Thyroid gland (tissue), 4 donors: ENCODE measurements at regions not wholly inside any gene's neighbourhood (a gene's known extent, or its start where the extent isn't known, plus 50 kb on each side); places are given as distances from the start of the nearest gene placed in this dataset.

Experiments
- DNase-seq, 2 donors: peaks; one replicate each; pipeline ENCODE4 v3.0.0-alpha.2; 2019
- H3K27ac ChIP-seq, 3 donors: fragments of 200-600 bp; sonication (generic); 1 replicate in 2 of 3; 2 replicates in 1 of 3; pipeline ENCODE4 v1.5.1; 2016 to 2019; ENCODE audit warnings: mild to moderate bottlenecking in 1 of 3, moderate library complexity in 1 of 3
- H3K27me3 ChIP-seq: fragments of 200-600 bp; sonication (generic); one replicate; pipeline ENCODE4 v1.5.1; 2019
- H3K36me3 ChIP-seq, 2 donors: fragments of 200-600 bp; sonication (generic); one replicate each; pipeline ENCODE4 v1.5.1; 2016 to 2019
- H3K4me1 ChIP-seq, 2 donors: fragments of 200-600 bp; sonication (generic); one replicate each; pipeline ENCODE4 v1.5.1; 2017 to 2019
- H3K4me3 ChIP-seq, 3 donors: fragments of 200-600 bp; sonication (generic); replicated peaks in 1 of 3; 1 replicate in 2 of 3; 2 replicates in 1 of 3; pipeline ENCODE4 v1.5.1; 2016; ENCODE audit warnings: mild to moderate bottlenecking in 1 of 3
- H3K9me3 ChIP-seq: fragments of 200-600 bp; sonication (generic); one replicate; pipeline ENCODE4 v1.5.1; 2017
- CTCF ChIP-seq, 6 experiments: fragments of 200-600 bp in 3 of 6; fragments of 450-650 bp in 3 of 6; sonication (generic) in 3 of 6; IDR thresholded peaks; one replicate each; pipeline ENCODE4 v1.5.1; 2016 to 2019; ENCODE audit warnings: antibody characterized with exemption in 6 of 6, mild to moderate bottlenecking in 2 of 6, inconsistent platforms in 1 of 6, moderate library complexity in 1 of 6
- POLR2A ChIP-seq, 2 donors: fragments of 450-650 bp; IDR thresholded peaks; one replicate each; pipeline ENCODE4 v1.6.1; 2017; ENCODE audit warnings: antibody characterized with exemption in 2 of 2, mild to moderate bottlenecking in 2 of 2, moderate library complexity in 1 of 2
- WGBS, 2 donors: methylation state at CpG; one replicate each; pipeline ENCODE4 v1.1.5; 2017; 5-methylcytosine and 5-hydroxymethylcytosine counted together
- intact Hi-C: fragments of 100-400 bp; cut with DNase I; formaldehyde crosslinking; loops from one replicate; pipeline ENCODE4 v1.15.1; 2023

GRCh38 chr4:111837761-111838160, 307.5 kb upstream of the FAM241A start:
- H3K27me3 ChIP-seq = no peaks in the 10 kb centered on the region
- DNase-seq = no peak
- intact Hi-C loops = no loop called here
- H3K27ac ChIP-seq = no peak overlapping the region
- no peak for TF ChIP-seq CTCF (IDR thresholded peaks at IDR 0.05)
- TF ChIP-seq POLR2A (IDR thresholded peaks at IDR 0.05) = no peak
- no peaks in the 10 kb centered on the region for H3K4me1 ChIP-seq
- no peaks in the 10 kb centered on the region for H3K9me3 ChIP-seq
- no peaks in the 10 kb centered on the region for H3K36me3 ChIP-seq
- no peak overlapping the region for H3K4me3 ChIP-seq
- WGBS, 2 donors = 89 to 90% methylated on average over 2 of the region's 2 CpGs

- H3K36me3 ChIP-seq = no peaks in the 10 kb centered on the region
- H3K27ac ChIP-seq = no peak overlapping the region
- intact Hi-C loops = no loop called here
- no peaks in the 10 kb centered on the region for H3K9me3 ChIP-seq
- WGBS, 2 donors = 72 to 83% methylated on average over 4 of the region's 4 CpGs
- H3K4me3 ChIP-seq = no peak overlapping the region
- H3K4me1 ChIP-seq = no peaks in the 10 kb centered on the region
- no peaks in the 10 kb centered on the region for H3K27me3 ChIP-seq
- DNase-seq = no peak
- TF ChIP-seq POLR2A (IDR thresholded peaks at IDR 0.05) = no peak
- no peak for TF ChIP-seq CTCF (IDR thresholded peaks at IDR 0.05)
Measured at GRCh38 chr4:111838406-111838930, 306.8 kb upstream of the FAM241A start.

GRCh38 chr4:111839141-111839540, 306.1 kb upstream of the FAM241A start:
- no peaks in the 10 kb centered on the region for H3K27me3 ChIP-seq
- no peak overlapping the region for H3K27ac ChIP-seq
- no peak for DNase-seq
- intact Hi-C loops = no loop called here
- 78 to 82% methylated on average over 2 of the region's 2 CpGs for WGBS, 2 donors
- H3K4me3 ChIP-seq = no peak overlapping the region
- TF ChIP-seq POLR2A (IDR thresholded peaks at IDR 0.05) (no peak), CTCF (IDR thresholded peaks at IDR 0.05) (no peak)
- H3K4me1 ChIP-seq = no peaks in the 10 kb centered on the region
- H3K9me3 ChIP-seq = no peaks in the 10 kb centered on the region
- H3K36me3 ChIP-seq = no peaks in the 10 kb centered on the region

- 83 to 90% methylated on average over 3 of the region's 3 CpGs for WGBS, 2 donors
- no peaks in the 10 kb centered on the region for H3K36me3 ChIP-seq
Measured at GRCh38 chr4:111842336-111842735, 302.9 kb upstream of the FAM241A start.

More at GRCh38 chr4:111842336-111842735, 302.9 kb upstream of the FAM241A start:
- Histone ChIP-seq H3K4me1 (no peaks in the 10 kb centered on the region), H3K27ac (no peak overlapping the region), H3K4me3 (no peak overlapping the region), H3K9me3 (no peaks in the 10 kb centered on the region), H3K27me3 (no peaks in the 10 kb centered on the region)
- intact Hi-C loops = no loop called here
- TF ChIP-seq POLR2A (IDR thresholded peaks at IDR 0.05) = no peak
- no peak for TF ChIP-seq CTCF (IDR thresholded peaks at IDR 0.05)
- no peak for DNase-seq
